Stomach smooth muscle (tissue), 2 donors: ENCODE measurements at regions not wholly inside any gene's neighbourhood (a gene's known extent, or its start where the extent isn't known, plus 50 kb on each side); places are given as distances from the start of the nearest gene placed in this dataset.

ENCODE experiments used
- H3K27ac ChIP-seq: one replicate; pipeline ENCODE4 v1.7.0; 2013; ENCODE audit warnings: mild to moderate bottlenecking, low read length, inconsistent platforms
- H3K27me3 ChIP-seq, 2 donors: one replicate each; pipeline ENCODE4 v1.7.0; 2013; ENCODE audit warnings: low read length in 2 of 2; ENCODE audit not compliant: insufficient read depth in 2 of 2, control insufficient read depth in 1 of 2
- H3K36me3 ChIP-seq, 2 donors: one replicate each; pipeline ENCODE4 v1.7.0; 2013; ENCODE audit warnings: low read length in 2 of 2; ENCODE audit not compliant: control insufficient read depth in 2 of 2, insufficient read depth in 2 of 2
- H3K4me1 ChIP-seq: one replicate; pipeline ENCODE4 v1.7.0; 2013; ENCODE audit warnings: low read length; ENCODE audit not compliant: control insufficient read depth, insufficient read depth
- H3K4me3 ChIP-seq, 2 donors: one replicate each; pipeline ENCODE4 v1.7.0; 2013; ENCODE audit warnings: low read length in 2 of 2
- H3K9ac ChIP-seq, 2 donors: one replicate each; pipeline ENCODE4 v1.7.0; 2013; ENCODE audit warnings: low read length in 2 of 2, mild to moderate bottlenecking in 1 of 2
- H3K9me3 ChIP-seq, 2 donors: one replicate each; pipeline ENCODE4 v1.7.0; 2013; ENCODE audit warnings: low read length in 2 of 2; ENCODE audit not compliant: control insufficient read depth in 2 of 2
- donor health status: healthy.
- donor health status: Pancreatic carcinoma.

DNA sequence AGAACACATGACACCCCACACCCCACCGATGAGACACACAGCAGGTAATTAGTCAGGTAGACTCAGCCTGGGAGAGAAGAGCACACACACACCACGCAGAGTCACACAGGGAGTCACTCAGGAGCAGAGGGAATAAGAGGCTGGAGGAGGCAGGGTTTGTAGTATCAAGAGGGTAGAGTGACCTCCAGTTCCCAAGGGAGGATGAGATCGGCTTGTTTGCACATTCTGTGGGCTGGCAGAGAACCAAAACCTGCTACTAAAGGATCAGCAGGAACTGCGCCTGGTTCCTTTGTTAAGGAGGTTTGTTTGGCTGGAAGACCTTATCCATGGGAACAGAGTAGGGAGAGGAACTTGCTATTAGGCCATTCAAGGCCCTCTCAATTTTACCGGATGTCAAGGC lies 281.4 kb upstream of the SLCO3A1 start:
- Histone ChIP-seq H3K4me1 (no peaks in the 10 kb centered on the region), H3K9ac (no peak overlapping the region), H3K27ac (no peak overlapping the region), H3K9me3 (no peaks in the 10 kb centered on the region), H3K36me3 (no peaks in the 10 kb centered on the region), H3K4me3 (no peak overlapping the region), H3K27me3 (peaks cover 0 to 7% of the 10 kb centered on the region in 2 donors)

- Histone ChIP-seq H3K4me1 (no peaks in the 10 kb centered on the region), H3K27ac (no peak overlapping the region), H3K9ac (no peak overlapping the region), H3K4me3 (no peak overlapping the region), H3K9me3 (no peaks in the 10 kb centered on the region), H3K27me3 (peaks cover 0 to 2% of the 10 kb centered on the region in 2 donors), H3K36me3 (no peaks in the 10 kb centered on the region)
Measured at GRCh38 chr15:91576096-91576495, 277.4 kb upstream of the SLCO3A1 start.

DNA sequence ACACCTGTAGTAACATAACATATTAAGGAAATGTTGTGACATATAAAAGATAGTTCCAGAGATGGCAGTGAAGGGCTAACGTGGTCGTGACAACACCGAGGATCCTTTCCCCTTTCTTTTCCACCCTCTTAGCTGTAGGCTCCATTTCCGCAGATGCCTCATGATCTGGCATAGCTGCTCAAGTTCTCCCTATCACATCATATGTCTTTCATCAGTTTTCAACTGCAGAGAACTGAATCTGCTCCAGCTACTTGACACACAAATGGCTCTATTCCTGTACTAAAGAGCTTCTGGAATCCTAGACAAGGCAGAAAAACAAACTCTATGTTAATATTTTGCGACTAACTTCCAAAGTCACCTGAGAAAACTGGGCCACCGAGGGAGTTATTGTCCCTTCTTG lies 275.0 kb upstream of the SLCO3A1 start:
- Histone ChIP-seq H3K4me1 (no peaks in the 10 kb centered on the region), H3K36me3 (no peaks in the 10 kb centered on the region), H3K27ac (no peak overlapping the region), H3K9me3 (no peaks in the 10 kb centered on the region), H3K27me3 (no peaks in the 10 kb centered on the region), H3K4me3 (no peak overlapping the region), H3K9ac (no peak overlapping the region)

- Histone ChIP-seq H3K9me3 (no peaks in the 10 kb centered on the region), H3K9ac (no peak overlapping the region), H3K4me3 (no peak overlapping the region), H3K27ac (no peak overlapping the region), H3K27me3 (no peaks in the 10 kb centered on the region), H3K36me3 (no peaks in the 10 kb centered on the region), H3K4me1 (no peaks in the 10 kb centered on the region)
Measured at GRCh38 chr15:91584895-91585294, 268.6 kb upstream of the SLCO3A1 start.

DNA sequence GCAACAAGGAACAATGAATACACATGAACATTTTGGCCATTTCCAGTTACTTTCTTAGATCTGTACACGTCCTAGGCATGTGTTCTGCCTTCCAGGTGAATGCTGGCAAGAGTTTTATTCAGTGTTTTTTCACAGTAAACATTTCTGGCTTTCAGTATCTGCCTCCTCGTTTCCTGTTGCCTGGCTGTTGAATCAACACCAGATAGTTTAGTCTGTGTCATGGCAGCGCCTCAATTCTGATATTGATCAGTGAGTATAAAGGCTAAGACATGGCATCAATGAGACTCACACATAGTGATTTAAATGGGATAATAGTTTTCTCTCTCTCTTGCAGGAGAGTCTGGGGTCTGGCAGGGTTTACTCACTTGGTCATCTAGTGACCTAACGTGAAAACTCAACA lies 266.9 kb upstream of the SLCO3A1 start:
- Histone ChIP-seq H3K4me3 (no peak overlapping the region), H3K9ac (no peak overlapping the region), H3K27ac (no peak overlapping the region), H3K4me1 (no peaks in the 10 kb centered on the region), H3K9me3 (no peaks in the 10 kb centered on the region), H3K27me3 (no peaks in the 10 kb centered on the region), H3K36me3 (no peaks in the 10 kb centered on the region)

GRCh38 chr15:91589360-91589759 lies 264.1 kb upstream of the SLCO3A1 start:
- H3K4me1 ChIP-seq, result no peaks in the 10 kb centered on the region
- no peaks in the 10 kb centered on the region for H3K36me3 ChIP-seq
- H3K9ac ChIP-seq, result no peak overlapping the region
- H3K27me3 ChIP-seq, result no peaks in the 10 kb centered on the region
- H3K27ac ChIP-seq, result no peak overlapping the region
- H3K9me3 ChIP-seq, result no peaks in the 10 kb centered on the region
- no peak overlapping the region for H3K4me3 ChIP-seq

DNA sequence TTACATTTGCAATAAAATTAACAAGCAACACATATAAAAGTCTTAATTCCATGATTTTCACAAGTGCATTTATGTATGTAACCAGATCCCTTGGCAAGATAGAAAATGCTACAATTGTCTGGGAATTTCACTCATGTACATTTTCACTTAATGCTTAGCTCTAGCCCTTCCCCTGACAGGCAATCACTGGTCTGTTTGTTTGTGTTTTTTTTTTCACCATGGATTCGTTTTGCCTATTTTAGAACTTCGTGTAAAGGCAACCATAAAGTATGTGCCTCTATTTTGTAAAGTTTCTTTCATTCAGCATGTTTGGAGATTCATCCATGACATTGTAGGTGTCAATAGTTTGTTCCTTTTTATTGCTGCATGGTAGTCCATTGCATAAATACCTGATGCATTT lies 260.9 kb upstream of the SLCO3A1 start:
- no peak overlapping the region for H3K4me3 ChIP-seq
- H3K9me3 ChIP-seq, result no peaks in the 10 kb centered on the region
- no peaks in the 10 kb centered on the region for H3K36me3 ChIP-seq
- H3K9ac ChIP-seq, result no peak overlapping the region
- H3K27ac ChIP-seq, result no peak overlapping the region
- H3K4me1 ChIP-seq, result no peaks in the 10 kb centered on the region
- H3K27me3 ChIP-seq, result no peaks in the 10 kb centered on the region

GRCh38 chr15:91593067-91593466 lies 260.4 kb upstream of the SLCO3A1 start:
- Histone ChIP-seq H3K9me3 (no peaks in the 10 kb centered on the region), H3K27me3 (no peaks in the 10 kb centered on the region), H3K36me3 (no peaks in the 10 kb centered on the region), H3K4me1 (no peaks in the 10 kb centered on the region), H3K9ac (no peak overlapping the region), H3K27ac (no peak overlapping the region), H3K4me3 (no peak overlapping the region)

GRCh38 chr15:91593653-91594052 lies 259.9 kb upstream of the SLCO3A1 start:
- H3K9me3 ChIP-seq, result no peaks in the 10 kb centered on the region
- no peaks in the 10 kb centered on the region for H3K36me3 ChIP-seq
- no peak overlapping the region for H3K4me3 ChIP-seq
- no peaks in the 10 kb centered on the region for H3K4me1 ChIP-seq
- H3K9ac ChIP-seq, result no peak overlapping the region
- H3K27ac ChIP-seq, result no peak overlapping the region
- H3K27me3 ChIP-seq, result no peaks in the 10 kb centered on the region

DNA sequence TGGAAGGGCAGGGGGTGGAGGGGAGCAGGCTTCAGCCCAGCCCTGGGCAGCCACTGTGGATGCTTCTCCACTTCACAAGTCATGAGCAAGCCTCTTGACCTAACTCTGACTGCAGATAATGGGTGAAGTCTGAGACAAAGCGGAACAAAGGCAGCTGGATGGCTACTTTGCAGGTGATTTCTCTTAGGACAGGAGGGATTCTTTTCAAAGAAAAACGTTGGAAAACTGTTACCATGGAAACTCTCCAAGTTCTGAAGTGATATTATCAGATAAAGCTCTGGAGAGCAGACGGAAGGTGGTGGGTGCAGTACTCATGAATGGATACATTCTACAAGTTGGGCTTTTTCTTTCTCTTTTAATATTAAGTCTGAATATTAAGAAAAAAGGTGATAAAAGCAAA lies 254.2 kb upstream of the SLCO3A1 start:
- no peaks in the 10 kb centered on the region for H3K4me1 ChIP-seq
- H3K4me3 ChIP-seq, result no peak overlapping the region
- H3K27ac ChIP-seq, result no peak overlapping the region
- no peak overlapping the region for H3K9ac ChIP-seq
- H3K27me3 ChIP-seq, result no peaks in the 10 kb centered on the region
- H3K36me3 ChIP-seq, result no peaks in the 10 kb centered on the region
- H3K9me3 ChIP-seq, result no peaks in the 10 kb centered on the region

DNA sequence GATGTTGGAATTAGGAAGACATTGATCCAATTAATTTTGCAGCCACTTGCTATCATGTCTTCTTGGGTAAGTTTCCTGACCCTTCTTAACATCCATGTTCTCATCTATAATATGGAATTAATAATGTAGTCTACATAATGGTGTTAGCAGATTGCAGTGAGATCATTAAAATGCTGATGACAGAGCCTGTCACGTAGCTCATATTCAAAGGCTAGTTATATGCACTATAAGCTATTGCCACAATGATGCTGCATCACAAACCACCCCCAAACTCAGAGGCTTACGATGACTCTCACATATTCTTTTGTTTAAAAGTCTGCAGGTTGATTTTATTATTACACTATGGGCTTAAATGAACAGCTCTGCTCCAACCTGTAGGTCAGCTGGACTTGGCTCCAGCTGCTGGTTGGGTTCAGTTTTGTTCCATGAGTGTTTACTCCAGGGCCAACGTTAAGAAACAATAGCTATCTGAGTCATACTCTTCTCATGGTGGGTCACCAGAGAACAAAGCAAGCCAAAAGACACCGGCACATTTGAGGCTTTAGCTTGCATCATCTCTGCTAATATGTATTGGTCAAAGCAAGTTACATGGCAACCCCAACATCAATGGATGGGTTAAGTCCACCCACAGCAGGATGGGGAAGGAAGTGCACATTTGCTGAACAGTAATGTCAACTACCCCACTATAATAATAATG lies 250.0 kb upstream of the SLCO3A1 start:
- no peaks in the 10 kb centered on the region for H3K36me3 ChIP-seq
- no peak overlapping the region for H3K4me3 ChIP-seq
- H3K27me3 ChIP-seq, result no peaks in the 10 kb centered on the region
- no peak overlapping the region for H3K9ac ChIP-seq
- no peaks in the 10 kb centered on the region for H3K9me3 ChIP-seq
- H3K27ac ChIP-seq, result no peak overlapping the region
- H3K4me1 ChIP-seq, result no peaks in the 10 kb centered on the region
